ENCODE measurements at regions not wholly inside any gene's neighbourhood (a gene's known extent, or its start where the extent isn't known, plus 50 kb on each side); places are given as distances from the start of the nearest gene placed in this dataset.

DNA sequence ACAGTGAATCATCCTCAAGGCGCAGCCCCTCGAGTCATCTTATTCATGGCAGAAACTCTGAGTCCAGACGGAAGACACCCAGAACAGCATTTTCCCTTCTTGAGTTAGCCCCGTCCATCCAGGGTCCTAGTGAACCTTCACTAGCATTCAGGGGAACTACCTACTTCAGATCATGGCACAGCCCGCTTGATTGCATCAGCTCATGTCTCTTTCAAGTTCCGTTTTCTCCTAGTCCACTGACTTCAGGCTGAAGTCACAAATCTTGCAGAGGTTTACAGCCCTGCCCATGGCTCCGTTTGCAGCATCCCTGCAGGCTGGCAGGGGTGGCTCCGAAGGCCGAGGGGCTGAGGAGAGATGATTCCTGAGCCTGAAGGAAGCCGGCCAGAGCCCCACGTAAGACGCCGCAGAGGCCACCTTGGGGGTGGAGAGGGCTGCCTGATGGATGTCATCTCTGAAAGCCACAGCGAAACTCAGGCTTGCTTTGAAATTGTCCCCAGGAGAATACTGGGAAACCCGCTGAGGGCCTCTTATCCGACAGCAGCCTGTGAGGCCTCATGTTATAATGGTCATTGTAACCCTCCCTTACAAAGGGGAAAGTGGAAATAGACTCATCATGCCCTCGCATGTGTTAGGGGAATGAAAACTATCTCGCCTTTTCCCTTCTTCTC, 310.2 kb upstream of the AJAP1 start:
- TF ChIP-seq, protein P1, sequence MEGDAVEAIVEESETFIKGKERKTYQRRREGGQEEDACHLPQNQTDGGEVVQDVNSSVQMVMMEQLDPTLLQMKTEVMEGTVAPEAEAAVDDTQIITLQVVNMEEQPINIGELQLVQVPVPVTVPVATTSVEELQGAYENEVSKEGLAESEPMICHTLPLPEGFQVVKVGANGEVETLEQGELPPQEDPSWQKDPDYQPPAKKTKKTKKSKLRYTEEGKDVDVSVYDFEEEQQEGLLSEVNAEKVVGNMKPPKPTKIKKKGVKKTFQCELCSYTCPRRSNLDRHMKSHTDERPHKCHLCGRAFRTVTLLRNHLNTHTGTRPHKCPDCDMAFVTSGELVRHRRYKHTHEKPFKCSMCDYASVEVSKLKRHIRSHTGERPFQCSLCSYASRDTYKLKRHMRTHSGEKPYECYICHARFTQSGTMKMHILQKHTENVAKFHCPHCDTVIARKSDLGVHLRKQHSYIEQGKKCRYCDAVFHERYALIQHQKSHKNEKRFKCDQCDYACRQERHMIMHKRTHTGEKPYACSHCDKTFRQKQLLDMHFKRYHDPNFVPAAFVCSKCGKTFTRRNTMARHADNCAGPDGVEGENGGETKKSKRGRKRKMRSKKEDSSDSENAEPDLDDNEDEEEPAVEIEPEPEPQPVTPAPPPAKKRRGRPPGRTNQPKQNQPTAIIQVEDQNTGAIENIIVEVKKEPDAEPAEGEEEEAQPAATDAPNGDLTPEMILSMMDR (IDR thresholded peaks at IDR 0.05) = no peak
- TF ChIP-seq POLR2A (IDR thresholded peaks at IDR 0.05) = no peak
- no peak for DNase-seq
- Histone ChIP-seq H3K9me3 (no peaks in the 10 kb centered on the region), H3K4me3 (no peak overlapping the region), H3K36me3 (ENCODE audit: low read depth, missing control alignments) (no peaks in the 10 kb centered on the region), H3K27ac (no peak overlapping the region), H3K27me3 (no peaks in the 10 kb centered on the region), H3K4me1 (peaks cover 2% of the 10 kb centered on the region)
- intact Hi-C loops (cut with DNase I; ENCODE audit: low total_unique reads) = no loop called here
- 85 to 91% methylated on average over 15 to 18 of the region's 18 CpGs for WGBS, 2 donors

DNA sequence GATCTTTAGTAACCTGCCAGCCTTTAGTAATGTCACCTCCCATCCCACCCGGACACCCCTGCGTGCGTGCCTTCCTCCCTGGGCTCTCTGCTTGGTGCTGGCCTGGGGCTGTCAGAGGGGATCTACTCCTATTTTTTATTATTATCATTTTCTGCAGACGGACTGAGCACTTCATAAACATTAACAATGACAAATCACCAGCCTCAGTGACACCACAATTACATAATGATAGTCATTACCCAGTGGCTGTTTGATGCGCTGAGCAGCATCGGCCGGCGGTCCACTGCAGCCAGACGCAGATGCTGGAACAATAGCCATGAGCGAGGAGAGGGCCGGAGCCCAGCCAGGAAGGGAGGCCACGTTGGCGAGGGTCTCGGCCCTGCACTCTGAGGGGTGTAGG, 309.3 kb upstream of the AJAP1 start:
- 68 to 80% methylated on average over 14 of the region's 14 CpGs for WGBS, 2 donors
- Histone ChIP-seq H3K27me3 (no peaks in the 10 kb centered on the region), H3K36me3 (ENCODE audit: low read depth, missing control alignments) (no peaks in the 10 kb centered on the region), H3K9me3 (no peaks in the 10 kb centered on the region), H3K27ac (no peak overlapping the region), H3K4me1 (peaks cover 2% of the 10 kb centered on the region), H3K4me3 (no peak overlapping the region)
- TF ChIP-seq POLR2A (IDR thresholded peaks at IDR 0.05) = no peak
- TF ChIP-seq, protein P1 (IDR thresholded peaks at IDR 0.05) = no peak
- no peak for DNase-seq
- intact Hi-C loops (cut with DNase I; ENCODE audit: low total_unique reads) = no loop called here

DNA sequence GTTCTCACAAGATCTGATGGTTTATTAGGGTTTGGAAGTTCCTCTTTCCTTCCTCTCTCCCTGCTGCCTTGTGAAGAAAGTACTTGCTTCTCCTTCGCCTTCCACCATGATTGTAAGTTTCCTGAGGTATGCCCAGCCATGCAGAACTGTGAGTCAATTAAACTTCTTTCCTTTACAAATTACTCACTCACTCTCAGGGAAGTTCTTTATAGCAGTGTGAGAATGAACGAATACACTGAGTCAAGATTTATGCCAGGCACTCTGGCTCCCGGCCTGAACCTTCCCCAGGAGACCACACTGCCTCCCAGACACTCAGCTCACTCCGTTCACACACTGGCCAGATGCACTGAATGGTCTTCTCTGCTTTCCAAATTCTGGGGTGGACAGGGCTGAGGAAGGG, 308.3 kb upstream of the AJAP1 start:
- 57 to 74% methylated on average over 4 of the region's 4 CpGs for WGBS, 2 donors
- no peaks in the 10 kb centered on the region for H3K9me3 ChIP-seq
- peaks cover 2% of the 10 kb centered on the region for H3K4me1 ChIP-seq
- intact Hi-C loops (cut with DNase I; ENCODE audit: low total_unique reads) = no loop called here
- no peak for DNase-seq
- no peaks in the 10 kb centered on the region for H3K36me3 ChIP-seq (ENCODE audit: low read depth, missing control alignments)
- no peak overlapping the region for H3K4me3 ChIP-seq
- TF ChIP-seq POLR2A (IDR thresholded peaks at IDR 0.05) = no peak
- TF ChIP-seq, protein P1 (IDR thresholded peaks at IDR 0.05) = no peak
- H3K27ac ChIP-seq = no peak overlapping the region
- H3K27me3 ChIP-seq = no peaks in the 10 kb centered on the region

DNA sequence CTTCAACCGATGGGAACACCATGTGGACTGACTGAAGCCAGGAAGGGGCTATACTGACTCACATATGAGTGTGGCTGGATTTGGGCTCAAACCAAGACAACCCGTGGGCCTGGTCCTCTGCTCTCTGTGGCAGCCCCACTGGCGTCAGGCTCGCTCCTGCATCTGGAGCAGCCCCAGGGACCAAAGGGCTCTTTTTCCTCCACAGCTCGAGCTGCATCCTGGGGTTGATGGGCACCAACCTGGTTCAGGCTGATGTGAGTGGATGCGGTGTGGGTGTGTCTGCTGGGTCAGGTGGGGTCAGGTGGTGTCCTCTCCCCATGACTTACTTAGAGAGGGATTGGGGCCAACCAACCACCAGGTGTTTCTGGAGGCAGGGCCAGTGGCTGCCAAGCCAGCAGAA, 303.0 kb upstream of the AJAP1 start:
- DNase-seq = no peak
- no peaks in the 10 kb centered on the region for H3K36me3 ChIP-seq (ENCODE audit: low read depth, missing control alignments)
- H3K4me1 ChIP-seq = peaks cover 2% of the 10 kb centered on the region
- WGBS, 2 donors = 83 to 88% methylated on average over 1 to 6 of the region's 6 CpGs
- H3K9me3 ChIP-seq = no peaks in the 10 kb centered on the region
- no peak for TF ChIP-seq POLR2A (IDR thresholded peaks at IDR 0.05)
- TF ChIP-seq, protein P1 (IDR thresholded peaks at IDR 0.05) = no peak
- no peak overlapping the region for H3K4me3 ChIP-seq
- H3K27me3 ChIP-seq = no peaks in the 10 kb centered on the region
- no peak overlapping the region for H3K27ac ChIP-seq
- intact Hi-C loops (cut with DNase I; ENCODE audit: low total_unique reads) = no loop called here
